ENCODE measurements at regions not wholly inside any gene's neighbourhood (a gene's known extent, or its start where the extent isn't known, plus 50 kb on each side); places are given as distances from the start of the nearest gene placed in this dataset.

GRCh38 chr21:22670148-22670547 lies 1671.9 kb downstream of the NCAM2 start:
- no peak overlapping the region for H2AFZ ChIP-seq (ENCODE audit: low read depth, low read length, poor library complexity, severe bottlenecking)
- no peaks in the 10 kb centered on the region for H4K20me1 ChIP-seq (ENCODE audit: insufficient read depth)
- no peaks in the 10 kb centered on the region for H3K9me2 ChIP-seq (ENCODE audit: insufficient read depth)
- no peaks in the 10 kb centered on the region for H3K4me1 ChIP-seq (ENCODE audit: control insufficient read depth in 1 of 2, insufficient read depth in 2 of 2, low read length in 2 of 2)
- TF ChIP-seq ZNF274 (IDR thresholded peaks at IDR 0.05; ENCODE audit: low read depth, low read length) (no peak), CEBPB (IDR thresholded peaks at IDR 0.05; ENCODE audit: low read depth) (no peak), ZFX (IDR thresholded peaks at IDR 0.05) (no peak), EZH2 (IDR thresholded peaks at IDR 0.05) (no peak), ELF1 (IDR thresholded peaks at IDR 0.05; ENCODE audit: borderline replicate concordance, low read depth) (no peak)
- ChIA-PET RAD21 (ENCODE audit: low non-redundant PET in 1 of 2, low total read pairs in 2 of 2, uncharacterized antibody in 2 of 2, unreplicated experiment in 2 of 2) (no interaction called here), CTCF (no interaction called here), POLR2A (no interaction called here)
- intact Hi-C loops (cut with micrococcal nuclease): no loop called here
- no peak overlapping the region for H3K27ac ChIP-seq (ENCODE audit: low read depth, low read length)
- ATAC-seq: no peak
- DNase-seq (ENCODE audit: low read depth, low spot score): no peak
- H3K9ac ChIP-seq (ENCODE audit: low read length): no peak overlapping the region
- H3K36me3 ChIP-seq (ENCODE audit: control insufficient read depth in 1 of 2, insufficient read depth in 2 of 2, low read length in 2 of 2): no peaks in the 10 kb centered on the region
- H3K9me3 ChIP-seq (ENCODE audit: control insufficient read depth in 1 of 2, insufficient read depth in 1 of 2, low read depth in 1 of 2, low read length in 2 of 2): peaks cover 7 to 15% of the 10 kb centered on the region in 2 experiments; a peak in 3 of 4 replicates
- no peak overlapping the region for H3K4me3 ChIP-seq (replicated peaks in 1 of 2; ENCODE audit: low read depth in 1 of 2, low read length in 2 of 2)
- BruUV-seq (replicated peaks): no TSS peak
- no peak overlapping the region for H3K4me2 ChIP-seq (ENCODE audit: low read length)
- H3K79me2 ChIP-seq (ENCODE audit: insufficient read depth, low read length): no peaks in the 10 kb centered on the region
- no peaks in the 10 kb centered on the region for H3K27me3 ChIP-seq (ENCODE audit: insufficient read depth, low read length)

GRCh38 chr21:22679207-22679606 lies 1681.0 kb downstream of the NCAM2 start:
- Histone ChIP-seq H4K20me1 (ENCODE audit: insufficient read depth) (no peaks in the 10 kb centered on the region), H3K9me2 (ENCODE audit: insufficient read depth) (no peaks in the 10 kb centered on the region), H3K9me3 (ENCODE audit: control insufficient read depth in 1 of 2, insufficient read depth in 1 of 2, low read depth in 1 of 2, low read length in 2 of 2) (peaks cover 11 to 19% of the 10 kb centered on the region in 2 experiments; a peak in 2 of 4 replicates), H3K27me3 (ENCODE audit: insufficient read depth, low read length) (no peaks in the 10 kb centered on the region), H3K27ac (ENCODE audit: low read depth, low read length) (no peak overlapping the region), H2AFZ (ENCODE audit: low read depth, low read length, poor library complexity, severe bottlenecking) (no peak overlapping the region), H3K36me3 (ENCODE audit: control insufficient read depth in 1 of 2, insufficient read depth in 2 of 2, low read length in 2 of 2) (no peaks in the 10 kb centered on the region), H3K4me2 (ENCODE audit: low read length) (no peak overlapping the region), H3K4me1 (ENCODE audit: control insufficient read depth in 1 of 2, insufficient read depth in 2 of 2, low read length in 2 of 2) (no peaks in the 10 kb centered on the region), H3K4me3 (replicated peaks in 1 of 2; ENCODE audit: low read depth in 1 of 2, low read length in 2 of 2) (no peak overlapping the region), H3K79me2 (ENCODE audit: insufficient read depth, low read length) (no peaks in the 10 kb centered on the region), H3K9ac (ENCODE audit: low read length) (no peak overlapping the region)
- intact Hi-C loops (cut with micrococcal nuclease): no loop called here
- DNase-seq (ENCODE audit: low read depth, low spot score): no peak
- ChIA-PET CTCF (no interaction called here), RAD21 (ENCODE audit: low non-redundant PET in 1 of 2, low total read pairs in 2 of 2, uncharacterized antibody in 2 of 2, unreplicated experiment in 2 of 2) (no interaction called here), POLR2A (no interaction called here)
- TF ChIP-seq YY1 (IDR thresholded peaks at IDR 0.05; ENCODE audit: extremely low read depth, insufficient replicate concordance, low read depth, low read length): no peak
- no peak for TF ChIP-seq CBX3 (IDR thresholded peaks at IDR 0.05; ENCODE audit: low read depth)
- no peak for TF ChIP-seq REST (IDR thresholded peaks at IDR 0.05; ENCODE audit: low read depth)
- ATAC-seq: no peak
- BruUV-seq (replicated peaks): no TSS peak

Data from HCT116 (cell line).